Stimulated activated CD8-positive, alpha-beta memory T cell treated with anti-CD3 and anti-CD28 coated beads, Interleukin-4, amount 100 ng/mL, for 48 hours (primary cell): ENCODE measurements at regions not wholly inside any gene's neighbourhood (a gene's known extent, or its start where the extent isn't known, plus 50 kb on each side); places are given as distances from the start of the nearest gene placed in this dataset.
"Not testable (repeated sequence)": the region's sequence is repeated elsewhere in the genome, so short reads cannot be mapped to it uniquely, and the experiment has no call there.

Experiments
- DNase-seq: peaks from one replicate; pipeline ENCODE4 v3.0.0-alpha.2; 2020

DNA sequence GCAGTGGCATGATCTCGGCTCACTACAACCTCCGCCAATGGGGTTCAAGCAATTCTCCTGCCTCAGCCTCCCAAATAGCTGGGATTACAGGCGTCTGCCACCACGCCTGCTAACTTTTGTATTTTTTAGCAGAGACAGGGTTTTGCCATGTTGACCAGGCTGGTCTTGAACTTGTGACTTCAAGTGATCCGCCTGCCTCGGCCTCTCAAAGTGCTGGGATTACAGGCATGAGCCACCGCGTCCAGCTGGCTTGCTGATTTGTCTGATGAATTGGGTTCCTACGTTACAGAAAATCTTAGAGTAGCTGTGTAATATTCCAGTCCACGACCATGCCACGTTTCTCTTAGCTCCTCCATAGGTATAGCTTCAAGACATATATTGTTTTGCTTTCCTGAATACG, 102.6 kb upstream of the OTOS start:
- not testable (repeated sequence) for DNase-seq

DNA sequence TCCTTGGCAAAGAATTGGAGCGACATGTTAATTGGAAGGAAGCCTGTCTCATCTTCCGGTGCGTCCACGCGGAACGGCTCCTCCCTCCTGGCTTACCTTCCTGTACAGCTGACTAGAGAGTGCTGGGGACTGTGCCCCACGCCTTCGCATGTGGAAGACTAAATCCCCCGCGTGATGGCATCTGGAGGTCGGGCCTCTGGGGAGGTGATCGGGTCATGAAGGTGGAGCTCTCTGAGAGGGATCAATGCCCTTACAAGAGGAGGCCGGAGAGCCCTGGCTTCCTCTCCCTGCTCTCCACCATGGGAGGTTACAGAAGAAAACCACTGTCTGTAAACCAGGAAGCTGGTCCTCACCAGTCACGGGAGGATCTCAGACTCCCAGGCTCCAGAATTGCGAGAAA, 104.1 kb upstream of the OTOS start:
- DNase-seq = no peak

GRCh38 chr2:240245184-240245583, 104.7 kb upstream of the OTOS start:
- no peak for DNase-seq

DNA sequence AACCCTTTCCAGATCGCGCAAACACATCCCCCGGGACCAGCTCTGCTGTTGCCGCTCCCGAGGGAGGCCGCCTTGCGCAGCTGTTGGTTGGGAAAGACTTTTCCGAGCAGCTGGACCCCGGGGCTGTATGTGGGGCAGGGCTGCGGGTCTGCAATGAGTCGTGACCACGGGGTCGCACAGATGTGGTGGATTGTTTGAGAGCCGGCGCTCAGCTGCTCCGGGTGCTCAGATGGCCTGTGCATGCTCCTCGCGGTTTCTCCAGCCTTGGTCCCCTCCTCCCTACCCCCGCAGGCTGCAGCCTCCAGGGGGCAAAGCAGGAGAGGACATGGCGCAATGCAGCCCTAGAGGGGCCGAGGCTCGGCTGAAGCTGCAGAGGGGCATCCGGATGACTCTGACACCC, 105.2 kb upstream of the OTOS start:
- DNase-seq = peak; percentile 2

- DNase-seq = peak; percentile 9
Observed at GRCh38 chr2:240246173-240246820, 105.8 kb upstream of the OTOS start.

DNA sequence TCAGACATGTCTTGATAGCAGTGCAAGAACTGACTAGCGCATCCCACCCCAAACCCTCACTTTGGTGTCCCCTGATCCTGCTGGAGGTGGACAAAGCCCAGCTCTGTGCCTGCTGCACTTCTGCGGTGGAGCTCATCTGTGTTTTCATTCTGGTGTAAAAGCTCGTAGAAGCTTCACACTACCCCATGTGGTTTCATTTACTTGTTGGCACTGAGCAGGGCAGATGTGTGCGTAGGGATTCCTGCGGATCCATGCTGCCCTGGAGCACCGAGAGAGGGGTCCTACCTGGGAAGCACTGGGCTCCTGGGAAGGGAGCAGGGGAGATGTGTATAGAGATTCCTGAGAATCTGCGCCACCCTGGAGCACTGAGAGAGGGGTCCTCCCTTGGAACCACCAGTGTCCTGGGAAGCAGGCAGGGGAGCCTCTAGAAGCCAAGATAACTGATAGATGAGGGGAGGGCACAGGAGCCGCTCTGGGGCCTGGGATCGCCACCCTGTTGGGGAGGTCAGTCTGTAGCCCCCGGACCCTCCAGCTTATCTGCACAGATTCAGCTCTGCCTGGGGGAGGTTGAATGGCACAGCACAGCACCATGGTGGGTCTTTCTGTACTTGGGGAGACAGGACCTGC, 106.9 kb upstream of the OTOS start:
- no peak for DNase-seq

- DNase-seq = peak; percentile 7
Observed at GRCh38 chr2:240247868-240248720, 107.6 kb upstream of the OTOS start.

DNA sequence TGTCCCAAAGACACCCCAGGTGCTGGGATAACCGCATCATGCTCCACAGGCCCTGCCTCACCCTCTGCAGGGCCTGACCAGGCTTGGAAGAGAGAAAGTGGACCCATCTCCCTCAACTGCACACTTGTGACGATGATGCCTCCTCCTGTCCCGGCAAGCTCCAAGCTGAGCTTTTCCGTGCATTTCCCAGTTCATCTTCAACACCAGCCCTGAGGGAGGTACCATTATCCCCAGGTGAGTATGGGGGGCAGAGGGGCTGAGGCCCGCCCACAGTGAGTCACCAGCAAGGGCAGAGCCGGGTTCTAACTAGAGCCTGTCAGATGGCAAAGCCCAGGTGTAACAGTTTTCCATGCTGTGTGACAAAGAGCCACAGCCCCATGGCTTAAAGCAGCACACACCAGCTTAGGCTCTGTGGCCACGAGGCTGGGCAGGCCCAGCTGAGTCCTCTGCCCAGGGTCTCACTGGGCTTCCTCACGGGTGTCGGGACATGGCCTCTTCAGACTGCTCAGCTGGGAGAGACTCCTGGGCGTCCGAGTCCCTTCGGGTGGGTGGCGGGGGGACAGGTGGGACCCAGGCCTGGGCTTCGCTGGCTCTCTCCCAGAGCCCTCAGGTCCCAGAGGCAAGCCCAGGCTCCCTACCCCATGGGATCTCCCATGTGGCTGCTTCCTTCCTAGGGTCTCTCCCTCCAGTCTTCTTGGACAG, 108.4 kb upstream of the OTOS start:
- DNase-seq = peak; percentile 12

DNA sequence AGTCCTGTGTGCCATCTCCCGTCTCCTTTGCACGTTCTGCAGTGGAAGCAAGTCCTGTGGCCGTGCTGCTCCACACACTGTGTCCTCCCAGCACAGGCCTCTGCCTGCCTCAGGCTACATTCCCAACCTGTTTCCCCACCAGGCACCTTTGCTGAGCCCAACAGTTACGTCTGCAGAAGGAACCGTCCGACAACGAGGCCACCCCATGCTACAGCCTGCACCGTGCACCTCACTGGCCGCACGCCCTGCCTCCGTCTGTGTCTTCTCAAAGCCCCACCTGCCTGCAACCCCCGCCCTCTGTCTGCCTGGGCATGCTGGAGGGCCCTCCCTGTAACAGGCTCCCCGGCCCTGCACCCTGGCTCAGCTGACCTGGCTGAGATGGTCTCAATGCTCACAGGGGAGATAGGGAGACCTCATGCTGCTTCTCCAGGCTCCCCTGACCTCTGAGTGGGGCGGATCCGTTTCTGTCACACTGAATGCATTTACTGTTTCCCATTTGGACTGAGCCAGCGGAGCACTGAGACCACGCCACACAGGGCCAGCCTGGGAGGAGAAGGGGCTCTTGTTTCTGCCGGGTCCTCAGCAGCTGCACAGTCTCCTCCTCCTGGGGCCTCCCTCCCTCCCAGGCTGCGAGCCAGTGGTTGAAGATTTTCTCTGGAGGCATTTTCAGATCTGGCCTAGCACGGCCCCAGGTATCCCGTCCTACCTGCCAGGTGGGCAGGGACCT, 109.1 kb upstream of the OTOS start:
- DNase-seq = peak; percentile 17

DNA sequence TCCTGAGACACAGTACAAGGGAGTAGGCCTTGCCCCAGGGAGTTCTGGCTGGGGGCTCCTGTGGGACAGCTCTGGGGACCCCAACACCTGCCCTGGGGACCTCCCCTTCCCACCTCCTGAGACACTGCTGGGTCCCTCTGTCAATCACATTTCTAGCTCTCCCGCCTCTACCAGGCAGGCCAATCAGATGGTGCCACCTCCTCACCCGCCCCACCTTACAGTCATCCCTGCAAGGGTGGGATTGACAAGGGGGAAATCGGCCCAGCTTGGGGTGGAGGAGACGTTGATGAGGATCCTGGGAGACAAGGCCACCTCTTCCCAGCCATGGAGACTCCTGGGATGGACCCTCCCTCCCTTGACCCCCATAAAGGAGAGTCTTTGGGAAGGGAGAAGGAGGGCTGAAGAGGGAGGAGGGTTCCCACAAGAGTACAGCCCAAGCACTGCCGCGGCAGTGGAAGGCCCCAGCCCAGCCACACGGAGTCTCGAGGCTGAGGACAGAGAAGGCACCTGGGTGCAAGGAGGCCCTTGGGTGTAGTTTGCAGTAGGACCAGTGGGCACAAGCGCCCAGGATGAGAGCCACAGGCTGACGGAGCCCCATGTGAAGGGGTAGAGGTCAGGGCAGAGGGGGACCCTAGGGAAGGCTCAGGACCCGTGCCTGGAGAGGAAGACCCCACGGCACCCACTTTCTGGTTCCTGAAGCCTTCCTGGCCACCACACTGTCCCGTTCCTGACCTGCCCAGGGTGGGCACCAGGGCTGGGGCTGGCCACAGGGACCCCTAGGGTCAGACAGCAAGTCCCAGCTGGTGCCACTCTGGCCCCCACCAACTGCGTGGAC, 109.9 kb upstream of the OTOS start:
- peak; percentile 23 for DNase-seq

GRCh38 chr2:240250985-240251847, 110.8 kb upstream of the OTOS start:
- DNase-seq = peak; percentile 32

- no peak for DNase-seq
Observed at GRCh38 chr2:240251848-240252190, 111.4 kb upstream of the OTOS start.

- peak; percentile 17 for DNase-seq
Observed at GRCh38 chr2:240252191-240252871, 111.9 kb upstream of the OTOS start.

- no peak for DNase-seq
Observed at GRCh38 chr2:240252872-240253511, 112.5 kb upstream of the OTOS start.

- DNase-seq = no peak
Observed at GRCh38 chr2:240253583-240254145, 113.2 kb upstream of the OTOS start.

DNA sequence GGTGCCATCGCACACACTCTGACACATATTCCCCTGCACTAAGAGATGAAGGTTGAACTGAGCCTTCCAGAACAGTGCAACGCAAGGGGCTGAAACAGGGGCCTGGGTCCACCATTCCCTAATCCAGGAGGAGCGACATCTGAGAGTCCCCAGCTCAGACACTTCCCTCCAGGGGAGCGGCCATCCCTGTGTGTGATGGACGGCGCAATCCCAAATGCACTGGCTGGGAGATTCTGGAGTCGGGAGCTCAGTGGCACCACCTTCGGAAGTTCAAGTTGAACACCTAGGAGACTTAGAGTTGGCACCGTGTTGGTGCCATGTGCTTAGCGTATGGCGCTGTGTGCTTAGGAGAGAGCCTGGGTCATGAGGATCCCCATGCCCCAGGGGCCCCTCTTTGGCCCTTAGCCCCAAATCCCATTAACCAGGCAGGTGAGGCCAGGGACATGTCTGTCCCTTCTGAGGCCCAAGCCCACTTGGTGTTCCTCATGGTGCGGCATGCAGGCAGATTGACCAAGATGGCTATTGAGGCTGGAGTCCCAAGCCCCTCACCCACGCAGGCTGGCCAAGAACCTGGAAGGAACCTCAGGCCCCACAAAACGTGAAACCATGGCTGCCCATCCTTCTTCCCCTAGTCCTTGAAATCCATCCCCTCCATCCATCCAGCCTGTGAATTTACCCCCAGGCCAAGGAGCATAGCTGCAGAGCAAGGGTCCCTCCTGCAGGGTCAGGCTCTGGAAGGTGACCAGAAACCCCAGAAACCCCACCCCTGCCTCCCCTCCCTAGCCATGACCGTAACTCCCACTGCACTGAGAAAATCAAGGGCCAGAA, 114.1 kb upstream of the OTOS start:
- no peak for DNase-seq

DNA sequence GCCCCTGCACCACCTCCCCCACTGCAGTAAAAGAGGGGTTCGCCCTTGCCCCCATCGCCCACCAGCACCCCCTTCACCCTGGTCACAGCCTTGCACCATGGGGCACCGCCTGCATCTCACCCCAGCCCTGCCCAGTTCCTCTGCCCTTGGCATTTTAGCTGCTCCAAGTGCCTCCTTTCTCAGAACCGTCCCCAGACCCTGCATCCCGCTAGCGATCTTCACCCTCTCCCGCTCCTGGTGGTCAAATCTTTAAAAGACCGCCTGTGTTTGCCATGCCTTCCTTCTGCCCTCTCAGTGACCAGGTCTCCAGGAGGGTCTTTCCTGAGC, 114.7 kb upstream of the OTOS start:
- DNase-seq = no peak
